M059J (cell line): ENCODE measurements at regions not wholly inside any gene's neighbourhood (a gene's known extent, or its start where the extent isn't known, plus 50 kb on each side); places are given as distances from the start of the nearest gene placed in this dataset.

Experiments
- DNase-seq: peaks from one replicate; pipeline ENCODE4 v3.0.0-alpha.2; 2012; ENCODE audit warnings: low read depth

GRCh38 chr6:44660561-44661220 is 273.2 kb downstream of the CDC5L start:
- DNase-seq = peak; percentile 70

- peak; percentile 100 for DNase-seq
Observed at GRCh38 chr6:44661221-44662008, 273.9 kb downstream of the CDC5L start.

- peak; percentile 99 for DNase-seq
Observed at GRCh38 chr6:44662461-44663121, 275.1 kb downstream of the CDC5L start.

GRCh38 chr6:44663860-44664634 is 276.5 kb downstream of the CDC5L start:
- DNase-seq = no peak

- DNase-seq = no peak
Observed at GRCh38 chr6:44664716-44665115, 277.2 kb downstream of the CDC5L start.

GRCh38 chr6:44665143-44665542 is 277.6 kb downstream of the CDC5L start:
- no peak for DNase-seq

GRCh38 chr6:44665683-44666082 is 278.2 kb downstream of the CDC5L start:
- no peak for DNase-seq

- DNase-seq = no peak
Observed at GRCh38 chr6:44666324-44666723, 278.8 kb downstream of the CDC5L start.

GRCh38 chr6:44667226-44667625 is 279.7 kb downstream of the CDC5L start:
- peak; percentile 99 for DNase-seq

GRCh38 chr6:44667668-44668390 is 280.3 kb downstream of the CDC5L start:
- peak; percentile 77 for DNase-seq

- peak; percentile 53 for DNase-seq
Observed at GRCh38 chr6:44668391-44668930, 281.0 kb downstream of the CDC5L start.

GRCh38 chr6:44668976-44669934 is 281.7 kb downstream of the CDC5L start:
- peak; percentile 54 for DNase-seq

GRCh38 chr6:44670146-44670545 is 282.6 kb downstream of the CDC5L start:
- peak; percentile 57 for DNase-seq

GRCh38 chr6:44671333-44671732 is 283.8 kb downstream of the CDC5L start:
- no peak for DNase-seq

GRCh38 chr6:44672086-44672485 is 284.6 kb downstream of the CDC5L start:
- DNase-seq = no peak

GRCh38 chr6:44672841-44673240 is 285.3 kb downstream of the CDC5L start:
- peak; percentile 94 for DNase-seq

- peak; percentile 69 for DNase-seq
Observed at GRCh38 chr6:44674226-44675155, 287.0 kb downstream of the CDC5L start.

GRCh38 chr6:44675449-44675848 is 287.9 kb downstream of the CDC5L start:
- no peak for DNase-seq
